ENCODE measurements at regions not wholly inside any gene's neighbourhood (a gene's known extent, or its start where the extent isn't known, plus 50 kb on each side); places are given as distances from the start of the nearest gene placed in this dataset.

GRCh38 chr2:208935531-208935930, 488.3 kb upstream of the MAP2 start:
- H3K36me3 ChIP-seq (replicated peaks; ENCODE audit: insufficient read depth, low read depth): no peaks in the 10 kb centered on the region
- WGBS (ENCODE audit: low lambda C conversion rate, missing lambda C conversion rate): 76% methylated on average over 2 of the region's 2 CpGs
- H3K4me1 ChIP-seq (ENCODE audit: insufficient read depth): no peaks in the 10 kb centered on the region
- no peaks in the 10 kb centered on the region for H3K79me2 ChIP-seq
- H2AFZ ChIP-seq: no peak overlapping the region
- no peaks in the 10 kb centered on the region for H3K9me2 ChIP-seq (replicated peaks; ENCODE audit: insufficient read depth)
- no peak overlapping the region for H3K4me2 ChIP-seq
- no peaks in the 10 kb centered on the region for H4K20me1 ChIP-seq (ENCODE audit: insufficient read depth, poor library complexity, severe bottlenecking)
- TF ChIP-seq EZH2phosphoT487 (IDR thresholded peaks at IDR 0.05; ENCODE audit: low read depth, severe bottlenecking, unreplicated experiment) (no peak), EZH2 (IDR thresholded peaks at IDR 0.05; ENCODE audit: borderline replicate concordance) (no peak), CTCF (IDR thresholded peaks at IDR 0.05; ENCODE audit: poor library complexity) (no peak)
- H3K4me3 ChIP-seq: no peak overlapping the region
- H3K9me3 ChIP-seq (ENCODE audit: low read depth): no peaks in the 10 kb centered on the region
- no peak overlapping the region for H3K27ac ChIP-seq
- H3K27me3 ChIP-seq: no peaks in the 10 kb centered on the region
- no peak for DNase-seq (ENCODE audit: low spot score)

DNA sequence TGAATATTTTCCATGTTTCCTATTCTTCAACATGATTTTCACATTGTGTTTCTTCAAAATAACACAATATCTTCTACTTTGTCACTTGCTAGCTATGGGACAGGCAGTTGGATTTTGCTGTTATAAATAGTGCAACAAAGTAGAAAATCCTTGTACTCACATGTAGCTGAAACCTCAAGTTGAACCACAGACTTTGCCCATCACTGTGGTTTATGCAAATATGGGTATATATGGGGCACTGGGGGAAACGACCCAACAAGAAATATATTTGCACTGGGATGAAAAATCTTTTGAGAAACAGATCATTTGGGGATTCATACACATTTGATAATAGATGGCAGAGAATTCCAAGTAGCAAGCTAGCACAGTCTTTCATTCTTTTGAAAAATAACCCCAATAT, 486.3 kb upstream of the MAP2 start:
- no peaks in the 10 kb centered on the region for H3K9me3 ChIP-seq (ENCODE audit: low read depth)
- no peak overlapping the region for H2AFZ ChIP-seq
- TF ChIP-seq EZH2phosphoT487 (IDR thresholded peaks at IDR 0.05; ENCODE audit: low read depth, severe bottlenecking, unreplicated experiment) (no peak), CTCF (IDR thresholded peaks at IDR 0.05; ENCODE audit: poor library complexity) (no peak), EZH2 (IDR thresholded peaks at IDR 0.05; ENCODE audit: borderline replicate concordance) (no peak)
- no peaks in the 10 kb centered on the region for H3K36me3 ChIP-seq (replicated peaks; ENCODE audit: insufficient read depth, low read depth)
- H3K27me3 ChIP-seq: no peaks in the 10 kb centered on the region
- H3K79me2 ChIP-seq: no peaks in the 10 kb centered on the region
- H4K20me1 ChIP-seq (ENCODE audit: insufficient read depth, poor library complexity, severe bottlenecking): no peaks in the 10 kb centered on the region
- H3K4me1 ChIP-seq (ENCODE audit: insufficient read depth): no peaks in the 10 kb centered on the region
- DNase-seq (ENCODE audit: low spot score): no peak
- no peaks in the 10 kb centered on the region for H3K9me2 ChIP-seq (replicated peaks; ENCODE audit: insufficient read depth)
- H3K27ac ChIP-seq: no peak overlapping the region
- no peak overlapping the region for H3K4me2 ChIP-seq
- no peak overlapping the region for H3K4me3 ChIP-seq
- WGBS (ENCODE audit: low lambda C conversion rate, missing lambda C conversion rate): 73% methylated on average over 1 of the region's 1 CpG

DNA sequence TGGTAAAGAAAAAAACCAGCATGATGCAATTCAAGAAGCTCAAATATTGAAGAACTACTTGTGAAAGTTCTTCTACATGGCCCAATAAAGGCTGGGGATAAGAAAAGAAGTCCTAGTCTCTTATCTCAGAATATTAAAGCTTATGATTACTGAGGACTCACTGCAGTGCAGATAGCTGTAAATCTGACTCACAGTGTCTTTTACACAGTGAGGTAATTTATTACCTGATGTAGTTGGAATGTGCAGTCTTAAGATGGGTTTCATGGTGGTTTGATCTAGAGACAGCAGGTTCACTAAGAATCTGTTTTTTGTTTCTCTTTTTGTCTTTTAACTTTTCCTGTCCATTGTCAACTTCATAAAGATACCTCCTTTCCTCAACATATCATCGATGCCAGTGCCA, 484.0 kb upstream of the MAP2 start:
- Histone ChIP-seq H3K27ac (peak overlapping the region; percentile 59), H3K4me1 (ENCODE audit: insufficient read depth) (no peaks in the 10 kb centered on the region), H3K79me2 (no peaks in the 10 kb centered on the region), H3K36me3 (replicated peaks; ENCODE audit: insufficient read depth, low read depth) (no peaks in the 10 kb centered on the region), H3K4me2 (no peak overlapping the region), H4K20me1 (ENCODE audit: insufficient read depth, poor library complexity, severe bottlenecking) (no peaks in the 10 kb centered on the region), H3K9me2 (replicated peaks; ENCODE audit: insufficient read depth) (no peaks in the 10 kb centered on the region), H2AFZ (no peak overlapping the region), H3K27me3 (no peaks in the 10 kb centered on the region), H3K4me3 (no peak overlapping the region), H3K9me3 (ENCODE audit: low read depth) (no peaks in the 10 kb centered on the region)
- WGBS (ENCODE audit: low lambda C conversion rate, missing lambda C conversion rate): 76% methylated on average over 1 of the region's 1 CpG
- DNase-seq (ENCODE audit: low spot score): peak; percentile 36
- no peak for TF ChIP-seq EZH2phosphoT487 (IDR thresholded peaks at IDR 0.05; ENCODE audit: low read depth, severe bottlenecking, unreplicated experiment)
- no peak for TF ChIP-seq CTCF (IDR thresholded peaks at IDR 0.05; ENCODE audit: poor library complexity)
- TF ChIP-seq EZH2 (IDR thresholded peaks at IDR 0.05; ENCODE audit: borderline replicate concordance): no peak

- 78% methylated on average over 8 of the region's 8 CpGs for WGBS (ENCODE audit: low lambda C conversion rate, missing lambda C conversion rate)
- no peaks in the 10 kb centered on the region for H3K79me2 ChIP-seq
- no peak overlapping the region for H3K4me3 ChIP-seq
- no peaks in the 10 kb centered on the region for H3K36me3 ChIP-seq (replicated peaks; ENCODE audit: insufficient read depth, low read depth)
- no peaks in the 10 kb centered on the region for H3K27me3 ChIP-seq
- H3K9me2 ChIP-seq (replicated peaks; ENCODE audit: insufficient read depth): no peaks in the 10 kb centered on the region
- no peaks in the 10 kb centered on the region for H3K4me1 ChIP-seq (ENCODE audit: insufficient read depth)
- H3K4me2 ChIP-seq: no peak overlapping the region
- H3K27ac ChIP-seq: no peak overlapping the region
- no peak for DNase-seq (ENCODE audit: low spot score)
- H3K9me3 ChIP-seq (ENCODE audit: low read depth): no peaks in the 10 kb centered on the region
- H2AFZ ChIP-seq: no peak overlapping the region
- H4K20me1 ChIP-seq (ENCODE audit: insufficient read depth, poor library complexity, severe bottlenecking): no peaks in the 10 kb centered on the region
- TF ChIP-seq EZH2phosphoT487 (IDR thresholded peaks at IDR 0.05; ENCODE audit: low read depth, severe bottlenecking, unreplicated experiment) (no peak), CTCF (IDR thresholded peaks at IDR 0.05; ENCODE audit: poor library complexity) (no peak), EZH2 (IDR thresholded peaks at IDR 0.05; ENCODE audit: borderline replicate concordance) (no peak)
Observed at GRCh38 chr2:208945719-208946256, 478.1 kb upstream of the MAP2 start.
